HG03571 (cell line): ENCODE measurements at regions not wholly inside any gene's neighbourhood (a gene's known extent, or its start where the extent isn't known, plus 50 kb on each side); places are given as distances from the start of the nearest gene placed in this dataset.
"Not testable (repeated sequence)": the region's sequence is repeated elsewhere in the genome, so short reads cannot be mapped to it uniquely, and the experiment has no call there.

ENCODE experiments used
- ATAC-seq: cut with Tn5 transposase; IDR thresholded peaks from one replicate; pipeline ENCODE4 v1.9.1; 2021; ENCODE audit not compliant: unreplicated experiment

- no peak for ATAC-seq
Observed at GRCh38 chr5:96528826-96529474, 95.9 kb upstream of the PCSK1 start.

DNA sequence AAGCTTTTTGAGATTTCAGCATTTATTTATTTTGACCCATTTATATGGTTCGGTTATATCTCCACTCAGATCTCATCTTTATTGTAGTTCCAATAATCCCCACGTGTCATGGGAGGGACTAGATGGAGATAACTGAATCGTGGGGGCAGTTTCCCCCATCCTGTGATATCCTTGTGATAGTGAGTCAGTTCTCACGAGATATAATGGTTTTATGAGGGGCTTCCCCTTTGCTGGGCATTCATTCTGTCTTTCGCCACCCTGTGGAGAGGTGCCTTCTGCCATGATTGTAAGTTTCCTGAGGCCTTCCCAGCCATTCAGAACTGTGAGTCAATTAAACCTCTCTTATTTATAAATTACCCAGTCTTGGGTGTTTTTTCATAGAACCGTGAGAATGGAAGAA, 96.5 kb upstream of the PCSK1 start:
- no peak for ATAC-seq

GRCh38 chr5:96530901-96531300, 97.9 kb upstream of the PCSK1 start:
- ATAC-seq, result no peak

DNA sequence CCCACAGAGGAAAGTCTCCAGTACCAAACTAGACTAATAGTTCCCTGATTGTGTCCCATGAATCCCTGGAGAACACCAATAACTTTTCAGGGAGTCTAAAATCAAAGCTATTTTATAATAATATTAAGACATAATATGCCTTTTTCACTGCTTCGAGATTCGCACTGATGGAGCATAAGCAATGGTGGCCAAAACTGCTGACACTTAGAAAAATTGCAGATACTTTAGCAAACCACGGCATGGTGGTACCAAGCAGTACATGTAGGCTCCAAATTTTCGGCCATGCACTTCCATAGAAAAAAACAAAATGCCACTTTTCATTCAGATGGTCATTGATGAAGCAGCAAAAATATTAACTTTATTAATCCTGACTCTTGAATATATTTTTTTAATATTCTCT, 100.3 kb upstream of the PCSK1 start:
- no peak for ATAC-seq

- no peak for ATAC-seq
Observed at GRCh38 chr5:96537386-96537785, 104.3 kb upstream of the PCSK1 start.

GRCh38 chr5:96538808-96539250, 105.8 kb upstream of the PCSK1 start:
- ATAC-seq, result no peak

- ATAC-seq, result no peak
Observed at GRCh38 chr5:96546120-96546519, 113.1 kb upstream of the PCSK1 start.

DNA sequence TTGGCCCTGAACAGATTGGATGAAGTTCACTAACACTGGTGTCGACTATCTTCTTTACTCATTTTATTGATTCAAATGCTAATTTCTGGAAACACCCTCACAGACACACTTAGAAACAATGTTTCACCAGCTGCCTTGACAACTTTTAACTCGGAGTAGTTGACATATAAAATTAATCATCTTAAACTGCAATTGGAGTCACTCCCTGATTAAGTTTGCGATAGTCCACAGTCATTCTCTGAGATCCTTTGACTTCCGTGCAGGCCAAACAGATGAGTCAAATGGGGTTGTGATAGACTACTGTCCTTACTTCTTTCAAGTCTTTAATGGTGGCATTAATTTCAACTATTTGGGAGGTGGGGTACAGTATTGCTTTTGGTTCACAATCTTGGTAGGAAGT, 114.4 kb upstream of the PCSK1 start:
- ATAC-seq, result no peak

- no peak for ATAC-seq
Observed at GRCh38 chr5:96548905-96549304, 113.3 kb upstream of the CAST start.

DNA sequence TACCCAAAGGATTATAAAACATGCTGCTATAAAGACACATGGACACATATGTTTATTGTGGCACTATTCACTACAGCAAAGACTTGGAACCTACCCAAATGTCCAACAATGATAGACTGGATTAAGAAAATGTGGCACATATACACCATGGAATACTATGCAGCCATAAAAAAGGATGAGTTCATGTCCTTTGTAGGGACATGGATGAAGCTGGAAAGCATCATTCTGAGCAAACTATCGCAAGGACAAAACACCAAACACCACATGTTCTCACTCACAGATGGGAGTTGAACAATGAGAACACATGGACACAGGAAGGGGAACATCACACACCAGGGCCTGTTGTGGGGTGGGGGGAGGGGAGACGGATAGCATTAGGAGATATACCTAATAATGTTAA, 101.3 kb upstream of the CAST start:
- ATAC-seq, result not testable (repeated sequence)

DNA sequence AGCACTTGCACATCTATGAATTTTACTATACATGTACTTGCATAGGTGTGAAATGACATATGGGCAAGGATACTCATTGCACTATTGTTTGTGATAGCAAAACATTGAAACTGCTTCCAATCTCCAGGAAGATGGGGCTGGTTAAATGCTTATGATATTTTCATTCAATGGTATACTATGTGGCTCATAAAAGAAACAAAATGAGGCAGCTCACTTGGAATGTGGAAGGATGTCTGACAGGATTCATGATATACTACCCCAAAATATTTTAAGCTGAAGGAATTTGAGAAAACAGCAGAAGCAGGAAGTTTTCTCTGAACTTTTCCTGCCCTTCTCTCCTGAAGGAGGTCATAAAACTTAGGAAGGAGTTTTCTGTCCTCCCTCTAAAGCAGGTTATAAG, 99.6 kb upstream of the CAST start:
- no peak for ATAC-seq

DNA sequence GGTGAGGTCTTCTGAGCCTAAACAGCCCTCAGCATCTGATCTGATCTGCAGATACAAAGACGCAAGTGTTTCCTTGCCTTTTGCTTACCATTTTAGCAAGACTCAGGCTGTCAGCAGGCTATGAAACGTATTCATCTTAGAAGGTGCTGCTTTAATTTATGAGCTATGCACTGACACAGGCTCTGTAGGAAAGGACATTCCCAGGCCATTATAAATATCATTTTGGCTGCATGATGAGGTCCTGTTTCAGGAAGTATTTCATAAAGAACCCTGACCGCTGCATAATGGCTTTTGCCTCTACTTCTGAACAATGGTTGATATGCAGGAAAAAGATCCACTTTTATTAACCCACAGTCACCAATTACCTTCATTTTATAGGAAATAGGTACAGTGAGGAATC, 98.4 kb upstream of the CAST start:
- ATAC-seq, result no peak

DNA sequence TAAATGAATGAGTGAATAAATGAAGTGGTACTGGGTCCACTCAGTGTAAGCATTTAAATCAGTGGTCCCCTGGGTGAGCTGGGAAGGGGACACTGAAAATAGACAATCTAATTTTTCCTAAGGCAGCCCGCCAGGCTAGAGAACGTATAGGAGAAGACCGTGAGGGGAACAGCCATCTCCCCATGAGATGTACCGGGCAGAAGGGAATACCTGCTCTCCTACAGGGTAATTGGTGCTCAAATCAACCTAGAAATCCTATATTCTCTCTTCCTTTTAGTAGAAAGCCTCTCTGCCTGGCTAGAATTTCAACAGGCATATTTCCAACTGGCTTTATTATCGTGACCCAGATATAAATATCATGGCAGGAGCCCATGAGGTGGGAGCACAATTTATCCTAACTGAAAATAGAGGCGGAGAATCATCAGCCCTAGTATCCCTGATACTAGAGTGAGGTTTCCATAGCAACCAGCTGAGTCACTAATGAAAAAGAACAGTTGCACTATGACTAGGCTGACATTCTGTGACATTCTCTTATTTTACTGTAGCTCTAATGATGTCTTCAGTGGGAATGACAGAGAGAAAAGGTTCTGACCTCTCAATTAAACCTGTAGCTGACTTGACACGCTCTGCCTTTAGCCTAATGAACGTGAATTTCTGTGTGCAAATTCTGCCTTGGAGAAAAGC, 96.5 kb upstream of the CAST start:
- no peak for ATAC-seq

DNA sequence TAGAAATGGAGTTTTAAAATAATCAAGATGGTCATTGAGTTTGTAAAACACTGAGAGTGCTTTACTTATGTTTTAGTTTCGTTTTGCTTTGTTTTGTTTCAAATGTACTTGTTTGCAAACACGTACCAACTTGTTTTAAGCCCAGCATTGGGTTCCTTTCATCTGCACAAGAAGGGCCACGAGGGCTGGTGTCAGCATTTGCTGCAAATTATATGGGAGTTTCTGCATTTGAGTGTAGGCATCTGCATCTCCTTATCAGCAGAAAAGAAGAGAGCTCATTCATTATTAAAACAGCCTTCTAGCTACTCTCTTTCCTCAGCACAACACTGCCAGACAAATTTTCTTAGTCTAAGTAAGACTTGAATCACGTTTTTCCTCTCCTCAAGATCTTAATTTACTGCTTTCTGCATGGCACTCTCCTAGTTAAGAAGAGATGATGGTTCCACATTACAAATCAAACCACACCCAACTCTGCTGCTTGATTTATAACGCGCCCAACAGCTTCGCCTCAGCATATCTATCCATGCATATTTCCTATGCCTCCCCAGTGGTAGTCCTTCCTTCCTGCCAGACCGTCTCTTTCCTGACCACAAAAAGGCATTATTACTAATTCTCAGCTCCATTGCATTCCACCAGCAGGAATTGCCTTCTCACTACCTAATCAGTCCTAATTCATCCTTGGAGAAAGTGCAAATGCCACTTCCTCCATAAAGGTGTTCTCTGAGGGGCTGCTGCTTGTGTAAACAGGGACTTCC, 95.2 kb upstream of the CAST start:
- ATAC-seq, result no peak

- no peak for ATAC-seq
Observed at GRCh38 chr5:96569332-96569731, 92.8 kb upstream of the CAST start.

- ATAC-seq, result no peak
Observed at GRCh38 chr5:96569770-96570169, 92.4 kb upstream of the CAST start.

GRCh38 chr5:96572864-96573512, 89.2 kb upstream of the CAST start:
- ATAC-seq, result no peak

GRCh38 chr5:96573513-96573894, 88.7 kb upstream of the CAST start:
- ATAC-seq, result no peak

DNA sequence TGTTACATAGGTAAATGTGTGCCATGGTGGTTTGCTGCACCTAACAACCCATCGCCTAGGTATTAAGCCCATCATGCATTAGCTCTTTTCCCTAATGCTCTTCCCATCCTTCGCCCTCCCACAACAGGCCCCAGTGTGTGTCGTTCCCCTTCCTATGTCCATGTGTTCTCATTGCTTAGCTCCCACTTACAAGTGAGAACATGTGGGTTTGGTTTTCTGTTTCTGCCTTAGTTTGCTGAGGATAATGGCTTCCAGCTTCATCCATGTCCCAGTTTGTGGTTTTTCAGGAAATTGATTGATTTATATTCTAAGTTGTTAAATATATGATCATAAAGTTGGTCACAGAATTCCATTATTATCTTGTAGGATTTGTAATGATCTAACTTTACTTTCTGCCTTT, 85.3 kb upstream of the CAST start:
- no peak for ATAC-seq

DNA sequence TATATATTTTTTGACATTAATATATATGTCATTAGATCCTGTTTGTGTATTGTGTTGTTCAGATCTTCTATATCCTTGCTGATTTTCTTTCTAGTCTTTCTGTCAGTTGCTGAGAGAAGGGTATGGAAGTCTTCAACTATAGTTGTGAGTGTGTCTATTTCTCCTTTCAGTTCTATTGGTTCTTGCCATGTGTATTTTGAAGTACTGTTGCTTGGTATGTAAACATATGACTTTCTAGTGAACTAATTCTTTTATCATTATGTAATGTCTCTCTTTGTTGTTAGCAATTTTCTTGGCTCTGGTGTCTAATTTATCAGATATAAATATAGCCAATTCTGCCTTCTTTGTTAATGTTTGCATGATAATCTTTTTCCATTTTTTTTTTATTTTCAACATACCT, 84.3 kb upstream of the CAST start:
- ATAC-seq, result no peak

DNA sequence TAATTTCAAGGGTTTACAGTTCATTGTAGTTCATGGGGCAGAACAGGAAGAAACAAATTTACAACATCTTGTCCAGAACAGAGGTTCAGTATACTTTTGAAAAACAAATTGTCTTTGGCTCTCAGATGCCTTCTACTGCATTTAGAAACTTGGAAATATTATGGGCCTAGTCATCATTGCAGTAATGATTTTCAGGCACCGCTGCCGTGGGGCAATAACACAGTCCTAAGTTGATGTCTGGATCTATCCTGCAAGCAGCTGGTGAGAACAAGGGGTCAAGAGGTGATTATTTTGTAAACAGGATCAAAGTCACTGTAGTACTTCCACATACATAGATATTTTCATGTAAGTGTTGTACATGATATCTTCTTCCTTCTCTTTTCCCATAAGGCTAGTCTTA, 82.5 kb upstream of the CAST start:
- no peak for ATAC-seq

GRCh38 chr5:96582343-96582742, 79.8 kb upstream of the CAST start:
- no peak for ATAC-seq
